Breast epithelium (tissue), 3 donors: ENCODE measurements at regions not wholly inside any gene's neighbourhood (a gene's known extent, or its start where the extent isn't known, plus 50 kb on each side); places are given as distances from the start of the nearest gene placed in this dataset.

Experiments
- CTCF ChIP-seq, 3 donors: fragments of 450-650 bp; IDR thresholded peaks; one replicate each; pipeline ENCODE4 v1.5.1; 2016 to 2017; ENCODE audit warnings: antibody characterized with exemption in 3 of 3, mild to moderate bottlenecking in 3 of 3, moderate library complexity in 3 of 3
- POLR2A ChIP-seq: fragments of 450-650 bp; IDR thresholded peaks from one replicate; pipeline ENCODE4 v1.6.1; 2016; ENCODE audit warnings: antibody characterized with exemption, mild to moderate bottlenecking, moderate library complexity
- POLR2AphosphoS5 ChIP-seq, 3 donors: sonication (generic); formaldehyde crosslinking; IDR thresholded peaks; one replicate each; pipeline ENCODE4 v1.6.1; 2017; ENCODE audit warnings: antibody characterized with exemption in 3 of 3

GRCh38 chr7:69531050-69531449 lies 67.2 kb upstream of the AUTS2 start:
- TF ChIP-seq CTCF (IDR thresholded peaks at IDR 0.05) (no peak), POLR2A (no peak), POLR2AphosphoS5 (IDR thresholded peaks at IDR 0.05) (no peak)
